HepG2 (cell line): ENCODE measurements at regions not wholly inside any gene's neighbourhood (a gene's known extent, or its start where the extent isn't known, plus 50 kb on each side); places are given as distances from the start of the nearest gene placed in this dataset.

Source experiments
- ARID3A ChIP-seq: IDR thresholded peaks from 2 replicates; pipeline ENCODE4 v1.6.1; 2012; ENCODE audit warnings: low read depth, low read length, improper control_type of control experiment
- ARID5B ChIP-seq: IDR thresholded peaks from 2 replicates; pipeline ENCODE4 v1.4.0; 2020; ENCODE audit warnings: mild to moderate bottlenecking, missing genetic modification reagents
- ARNT2 ChIP-seq: sonication (generic); formaldehyde crosslinking; IDR thresholded peaks from 2 replicates; pipeline ENCODE4 v1.8.0; 2022; ENCODE audit warnings: mild to moderate bottlenecking, low read depth, missing genetic modification reagents, moderate library complexity
- ATF1 ChIP-seq: IDR thresholded peaks from 2 replicates; pipeline ENCODE4 v1.6.1; 2016; ENCODE audit warnings: mild to moderate bottlenecking, control low read depth
- BRCA1 ChIP-seq: sonication (generic); formaldehyde crosslinking; IDR thresholded peaks from 2 replicates; pipeline ENCODE4 v1.4.0; 2020; ENCODE audit warnings: missing genetic modification reagents
- EED ChIP-seq: sonication (generic); formaldehyde crosslinking; IDR thresholded peaks from 2 replicates; pipeline ENCODE4 v1.5.0; 2020; ENCODE audit warnings: mild to moderate bottlenecking, missing genetic modification reagents
- HOXA9 ChIP-seq: sonication (generic); formaldehyde crosslinking; IDR thresholded peaks from 2 replicates; pipeline ENCODE4 v1.8.1; 2022; ENCODE audit warnings: missing genetic modification reagents, mild to moderate bottlenecking, moderate library complexity, borderline replicate concordance
- KAT8 ChIP-seq: IDR thresholded peaks from 2 replicates; pipeline ENCODE4 v1.6.1; 2016; ENCODE audit warnings: missing genetic modification reagents, missing compliant biosample characterization
- NBN ChIP-seq: fragments of 450-650 bp; conservative IDR thresholded peaks from 2 replicates; pipeline ENCODE4 v1.6.1; 2017
- NR2F6 ChIP-seq, 2 experiments: IDR thresholded peaks; 2 replicates each; pipeline ENCODE4 v1.6.1; 2016; ENCODE audit warnings: antibody characterized with exemption in 1 of 2, mild to moderate bottlenecking in 1 of 2
- SMYD3 ChIP-seq: sonication (generic); formaldehyde crosslinking; IDR thresholded peaks from 2 replicates; pipeline ENCODE4 v1.8.1; 2023; ENCODE audit warnings: mild to moderate bottlenecking, missing genetic modification reagents
- ZBTB20 ChIP-seq: sonication (generic); formaldehyde crosslinking; IDR thresholded peaks from 2 replicates; pipeline ENCODE4 v1.8.1; 2023; ENCODE audit warnings: missing genetic modification reagents, low read depth, mild to moderate bottlenecking, borderline replicate concordance
- ZBTB42 ChIP-seq: sonication (generic); formaldehyde crosslinking; IDR thresholded peaks from 2 replicates; pipeline ENCODE4 v1.5.0; 2020; ENCODE audit warnings: mild to moderate bottlenecking, missing genetic modification reagents
- ZFYVE20 ChIP-seq: sonication (generic); formaldehyde crosslinking; IDR thresholded peaks from 2 replicates; pipeline ENCODE4 v1.8.0; 2023; ENCODE audit warnings: low read depth, mild to moderate bottlenecking, moderate library complexity, missing genetic modification reagents, borderline replicate concordance
- ZMYM3 ChIP-seq: sonication (generic); formaldehyde crosslinking; IDR thresholded peaks from 2 replicates; pipeline ENCODE4 v1.5.1; 2020; ENCODE audit warnings: mild to moderate bottlenecking, missing genetic modification reagents
- ZNF143 ChIP-seq: sonication (generic); formaldehyde crosslinking; IDR thresholded peaks from 2 replicates; pipeline ENCODE4 v1.4.0; 2020; ENCODE audit warnings: missing genetic modification reagents
- ZNF292 ChIP-seq: sonication (generic); formaldehyde crosslinking; IDR thresholded peaks from 2 replicates; pipeline ENCODE4 v1.8.1; 2022; ENCODE audit warnings: mild to moderate bottlenecking, low read depth, missing genetic modification reagents, borderline replicate concordance
- ZNF296 ChIP-seq: sonication (generic); formaldehyde crosslinking; conservative IDR thresholded peaks from 2 replicates; pipeline ENCODE4 v1.5.0; 2020; ENCODE audit warnings: mild to moderate bottlenecking, missing genetic modification reagents
- ZNF577 ChIP-seq: sonication (generic); formaldehyde crosslinking; IDR thresholded peaks from 2 replicates; pipeline ENCODE4 v1.4.0; 2020; ENCODE audit warnings: mild to moderate bottlenecking, low read depth, missing genetic modification reagents, borderline replicate concordance
- TF ChIP-seq, protein P1 (sequence below): sonication (generic); formaldehyde crosslinking; IDR thresholded peaks from 2 replicates; pipeline ENCODE4 v1.4.0; 2020; ENCODE audit warnings: missing genetic modification reagents, borderline replicate concordance

DNA sequence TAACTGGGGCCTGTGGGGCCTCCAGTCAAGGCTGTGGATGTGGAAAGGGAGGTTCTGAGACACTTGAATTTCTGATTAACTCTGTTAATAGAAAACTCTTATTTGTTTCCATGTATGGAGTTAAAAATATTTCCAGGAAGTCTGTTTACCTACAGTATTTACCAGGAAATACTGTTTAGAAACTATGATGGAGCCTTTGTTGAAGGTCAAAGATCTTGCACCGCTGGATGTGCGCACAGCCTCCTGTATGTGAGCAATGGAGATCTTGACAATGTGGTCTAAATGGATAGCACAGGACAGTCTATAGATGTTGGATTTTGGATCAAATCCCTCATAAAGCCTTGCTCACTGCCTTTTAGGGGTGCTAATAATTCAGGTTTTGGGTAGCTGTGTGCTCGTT, 268.4 kb downstream of the DLEU7 start (continued):
- TF ChIP-seq, protein P1, sequence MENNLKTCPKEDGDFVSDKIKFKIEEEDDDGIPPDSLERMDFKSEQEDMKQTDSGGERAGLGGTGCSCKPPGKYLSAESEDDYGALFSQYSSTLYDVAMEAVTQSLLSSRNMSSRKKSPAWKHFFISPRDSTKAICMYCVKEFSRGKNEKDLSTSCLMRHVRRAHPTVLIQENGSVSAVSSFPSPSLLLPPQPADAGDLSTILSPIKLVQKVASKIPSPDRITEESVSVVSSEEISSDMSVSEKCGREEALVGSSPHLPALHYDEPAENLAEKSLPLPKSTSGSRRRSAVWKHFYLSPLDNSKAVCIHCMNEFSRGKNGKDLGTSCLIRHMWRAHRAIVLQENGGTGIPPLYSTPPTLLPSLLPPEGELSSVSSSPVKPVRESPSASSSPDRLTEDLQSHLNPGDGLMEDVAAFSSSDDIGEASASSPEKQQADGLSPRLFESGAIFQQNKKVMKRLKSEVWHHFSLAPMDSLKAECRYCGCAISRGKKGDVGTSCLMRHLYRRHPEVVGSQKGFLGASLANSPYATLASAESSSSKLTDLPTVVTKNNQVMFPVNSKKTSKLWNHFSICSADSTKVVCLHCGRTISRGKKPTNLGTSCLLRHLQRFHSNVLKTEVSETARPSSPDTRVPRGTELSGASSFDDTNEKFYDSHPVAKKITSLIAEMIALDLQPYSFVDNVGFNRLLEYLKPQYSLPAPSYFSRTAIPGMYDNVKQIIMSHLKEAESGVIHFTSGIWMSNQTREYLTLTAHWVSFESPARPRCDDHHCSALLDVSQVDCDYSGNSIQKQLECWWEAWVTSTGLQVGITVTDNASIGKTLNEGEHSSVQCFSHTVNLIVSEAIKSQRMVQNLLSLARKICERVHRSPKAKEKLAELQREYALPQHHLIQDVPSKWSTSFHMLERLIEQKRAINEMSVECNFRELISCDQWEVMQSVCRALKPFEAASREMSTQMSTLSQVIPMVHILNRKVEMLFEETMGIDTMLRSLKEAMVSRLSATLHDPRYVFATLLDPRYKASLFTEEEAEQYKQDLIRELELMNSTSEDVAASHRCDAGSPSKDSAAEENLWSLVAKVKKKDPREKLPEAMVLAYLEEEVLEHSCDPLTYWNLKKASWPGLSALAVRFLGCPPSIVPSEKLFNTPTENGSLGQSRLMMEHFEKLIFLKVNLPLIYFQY (CRISPR knock-in tag) = no peak
- TF ChIP-seq ZBTB20 (no peak), BRCA1 (CRISPR knock-in tag) (no peak), ARNT2 (no peak), HOXA9 (CRISPR knock-in tag) (no peak), ZFYVE20 (CRISPR knock-in tag) (no peak), NBN (no peak), SMYD3 (CRISPR knock-in tag) (no peak), ARID5B (CRISPR knock-in tag) (peak; percentile 60), ATF1 (CRISPR knock-in tag) (no peak), ZNF143 (no peak), EED (CRISPR knock-in tag) (no peak), ZBTB42 (CRISPR knock-in tag) (no peak), ARID3A (0 out of 2 replicates have a peak, but pooled peaks have one; percentile 18), ZMYM3 (no peak), NR2F6 (IDR thresholded peaks at IDR 0.05) (peak; percentile 59), NR2F6 (CRISPR knock-in tag; IDR thresholded peaks at IDR 0.05) (peak; percentile 40; the same call in 1 of the 2 replicates), ZNF296 (CRISPR knock-in tag) (no peak), KAT8 (no peak), ZNF292 (no peak), ZNF577 (CRISPR knock-in tag) (no peak)
